ENCODE measurements at regions not wholly inside any gene's neighbourhood (a gene's known extent, or its start where the extent isn't known, plus 50 kb on each side); places are given as distances from the start of the nearest gene placed in this dataset.

- TF ChIP-seq CTCF (IDR thresholded peaks at IDR 0.05; ENCODE audit: borderline replicate concordance, insufficient read depth, low read depth, low read length): no peak
These were observed 320.1 kb downstream of the TRIML1 start for GRCh38 chr4:188459381-188459780.

DNA sequence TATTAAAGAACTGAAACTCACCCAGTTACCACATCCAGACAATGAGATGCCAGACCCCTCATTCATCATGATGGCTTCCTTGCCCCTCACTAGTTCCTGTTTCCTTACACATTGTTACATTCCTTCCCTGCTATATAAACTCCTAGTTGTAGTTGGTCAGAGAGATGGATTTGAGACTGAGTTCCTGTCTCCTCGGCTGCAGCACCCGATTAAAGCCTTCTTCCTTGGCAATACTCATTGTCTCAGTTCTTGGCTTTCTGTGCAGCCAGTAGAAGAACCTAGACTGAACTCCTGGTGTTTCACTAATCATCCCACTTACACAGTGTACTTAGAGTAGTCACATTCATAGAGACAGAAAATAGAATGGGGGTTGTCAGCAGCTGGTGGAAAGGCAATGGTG, 324.7 kb downstream of the TRIML1 start:
- TF ChIP-seq CTCF (IDR thresholded peaks at IDR 0.05; ENCODE audit: borderline replicate concordance, insufficient read depth, low read depth, low read length): no peak
- H3K4me3 ChIP-seq (ENCODE audit: low read depth, low read length): no peak overlapping the region

More at GRCh38 chr4:188459381-188459780, 320.1 kb downstream of the TRIML1 start:
- H3K4me3 ChIP-seq (ENCODE audit: low read depth, low read length): no peak overlapping the region

GRCh38 chr4:188466001-188466400, 326.8 kb downstream of the TRIML1 start:
- H3K4me3 ChIP-seq (ENCODE audit: low read depth, low read length): no peak overlapping the region
- no peak for TF ChIP-seq CTCF (IDR thresholded peaks at IDR 0.05; ENCODE audit: borderline replicate concordance, insufficient read depth, low read depth, low read length)

GRCh38 chr4:188484256-188484655, 345.0 kb downstream of the TRIML1 start:
- no peak for TF ChIP-seq CTCF (IDR thresholded peaks at IDR 0.05; ENCODE audit: borderline replicate concordance, insufficient read depth, low read depth, low read length)
- no peak overlapping the region for H3K4me3 ChIP-seq (ENCODE audit: low read depth, low read length)

GRCh38 chr4:188485906-188486305, 346.7 kb downstream of the TRIML1 start:
- no peak for TF ChIP-seq CTCF (IDR thresholded peaks at IDR 0.05; ENCODE audit: borderline replicate concordance, insufficient read depth, low read depth, low read length)
- H3K4me3 ChIP-seq (ENCODE audit: low read depth, low read length): no peak overlapping the region

- H3K4me3 ChIP-seq (ENCODE audit: low read depth, low read length): no peak overlapping the region
- TF ChIP-seq CTCF (IDR thresholded peaks at IDR 0.05; ENCODE audit: borderline replicate concordance, insufficient read depth, low read depth, low read length): no peak
These were observed 353.6 kb downstream of the TRIML1 start for GRCh38 chr4:188492886-188493285.

GRCh38 chr4:188495169-188495568, 355.9 kb downstream of the TRIML1 start:
- no peak overlapping the region for H3K4me3 ChIP-seq (ENCODE audit: low read depth, low read length)
- no peak for TF ChIP-seq CTCF (IDR thresholded peaks at IDR 0.05; ENCODE audit: borderline replicate concordance, insufficient read depth, low read depth, low read length)

All from GM12875 (cell line).